ENCODE measurements at regions not wholly inside any gene's neighbourhood (a gene's known extent, or its start where the extent isn't known, plus 50 kb on each side); places are given as distances from the start of the nearest gene placed in this dataset.

DNA sequence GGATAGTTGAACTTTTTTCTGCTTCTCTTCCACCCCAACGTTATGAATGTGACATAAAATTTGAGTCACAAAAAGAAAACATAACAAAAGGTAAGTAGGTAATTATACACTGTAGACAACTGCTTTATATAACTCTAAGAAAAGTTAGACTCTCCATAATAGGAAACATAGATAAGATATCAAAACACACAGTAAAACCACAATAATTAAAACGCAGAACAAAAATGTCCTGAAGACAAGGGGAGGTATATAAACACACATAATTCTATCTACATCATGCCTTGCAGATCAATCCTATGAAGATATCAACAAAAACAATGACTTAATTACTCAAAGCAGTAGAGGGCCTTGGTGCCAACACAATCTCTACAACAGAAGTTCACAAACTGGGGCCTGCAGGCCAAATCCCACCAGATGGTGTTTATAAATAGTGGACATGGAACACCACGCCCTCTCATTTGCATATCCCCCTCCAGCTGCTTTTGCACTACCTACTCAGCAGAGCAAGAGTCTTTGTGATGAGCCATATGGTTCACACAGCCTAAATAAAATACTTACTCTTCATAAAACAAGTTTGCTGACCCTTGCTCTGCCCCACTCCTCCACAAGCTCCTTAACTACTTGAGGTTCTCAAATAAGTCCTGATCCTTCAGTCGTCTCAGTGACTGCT lies 254.7 kb downstream of the KLF12 start:
- no peak overlapping the region for H3K27ac ChIP-seq (ENCODE audit: low read length)
- H3K4me1 ChIP-seq (ENCODE audit: insufficient read depth, low read length), result no peaks in the 10 kb centered on the region
- intact Hi-C loops (cut with micrococcal nuclease), result no loop called here
- no peaks in the 10 kb centered on the region for H3K27me3 ChIP-seq (ENCODE audit: low read length)
- CTCF ChIA-PET, result no interaction called here
- H3K9ac ChIP-seq (ENCODE audit: low read length), result no peak overlapping the region
- H3K36me3 ChIP-seq (ENCODE audit: low read depth, low read length), result no peaks in the 10 kb centered on the region
- ATAC-seq (no peak), DNase-seq (no peak)
- H3F3A ChIP-seq (ENCODE audit: low read length, unreplicated experiment), result no peaks in the 10 kb centered on the region
- no peak overlapping the region for H3K4me2 ChIP-seq (ENCODE audit: low read length)
- H3K79me2 ChIP-seq (ENCODE audit: low read length), result no peaks in the 10 kb centered on the region
- no peaks in the 10 kb centered on the region for H3K9me3 ChIP-seq (ENCODE audit: low read length)
- no peak overlapping the region for H3K4me3 ChIP-seq (ENCODE audit: low read length)
- no peaks in the 10 kb centered on the region for H4K20me1 ChIP-seq (ENCODE audit: low read length)
- no peak overlapping the region for H2AFZ ChIP-seq (ENCODE audit: low read length)
- TF ChIP-seq CTCF (conservative IDR thresholded peaks at IDR 0.05; ENCODE audit: low read depth, low read length) (no peak), EZH2 (IDR thresholded peaks at IDR 0.05; ENCODE audit: low read length, unreplicated experiment) (no peak), EZH2phosphoT487 (IDR thresholded peaks at IDR 0.05; ENCODE audit: borderline replicate concordance, low read length) (no peak)
- POLR2A ChIA-PET (ENCODE audit: unreplicated experiment), result no interaction called here
- H3K9me2 ChIP-seq (replicated peaks; ENCODE audit: low read length), result no peaks in the 10 kb centered on the region
- no TSS peak for BruUV-seq (replicated peaks)

GRCh38 chr13:73877399-73877798 lies 256.8 kb downstream of the KLF12 start:
- H2AFZ ChIP-seq (ENCODE audit: low read length), result no peak overlapping the region
- no peak overlapping the region for H3K27ac ChIP-seq (ENCODE audit: low read length)
- H3K4me1 ChIP-seq (ENCODE audit: insufficient read depth, low read length), result no peaks in the 10 kb centered on the region
- H3K27me3 ChIP-seq (ENCODE audit: low read length), result no peaks in the 10 kb centered on the region
- no peaks in the 10 kb centered on the region for H3K9me3 ChIP-seq (ENCODE audit: low read length)
- no peaks in the 10 kb centered on the region for H3K9me2 ChIP-seq (replicated peaks; ENCODE audit: low read length)
- no peak for TF ChIP-seq CTCF (conservative IDR thresholded peaks at IDR 0.05; ENCODE audit: low read depth, low read length)
- H3K36me3 ChIP-seq (ENCODE audit: low read depth, low read length), result no peaks in the 10 kb centered on the region
- H3F3A ChIP-seq (ENCODE audit: low read length, unreplicated experiment), result no peaks in the 10 kb centered on the region
- ChIA-PET CTCF (no interaction called here), POLR2A (ENCODE audit: unreplicated experiment) (no interaction called here)
- H4K20me1 ChIP-seq (ENCODE audit: low read length), result no peaks in the 10 kb centered on the region
- no peak overlapping the region for H3K4me2 ChIP-seq (ENCODE audit: low read length)
- no peaks in the 10 kb centered on the region for H3K79me2 ChIP-seq (ENCODE audit: low read length)
- H3K9ac ChIP-seq (ENCODE audit: low read length), result no peak overlapping the region
- H3K4me3 ChIP-seq (ENCODE audit: low read length), result no peak overlapping the region
- intact Hi-C loops (cut with micrococcal nuclease), result no loop called here
- BruUV-seq (replicated peaks), result no TSS peak
- ATAC-seq (no peak), DNase-seq (no peak)

DNA sequence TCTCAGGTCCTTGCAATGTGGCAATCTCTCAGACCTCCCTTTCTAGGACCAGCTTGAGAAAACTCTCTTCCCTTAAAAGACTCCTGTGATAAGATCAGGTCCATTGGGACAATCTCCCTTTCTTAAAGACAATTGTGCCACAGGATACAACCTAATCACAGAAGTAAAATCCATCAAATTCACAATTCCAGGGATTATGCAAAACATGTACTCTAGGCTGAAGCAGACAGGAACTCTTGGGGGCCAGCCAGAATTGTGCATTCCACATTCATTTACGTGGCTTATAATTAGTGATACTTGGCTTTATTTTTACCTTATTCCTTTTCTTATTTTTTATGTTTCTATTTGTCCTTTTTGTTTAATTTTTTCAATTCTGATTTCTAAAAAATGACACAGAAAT lies 257.9 kb downstream of the KLF12 start:
- Histone ChIP-seq H4K20me1 (ENCODE audit: low read length) (no peaks in the 10 kb centered on the region), H3K9ac (ENCODE audit: low read length) (no peak overlapping the region), H3K4me2 (ENCODE audit: low read length) (no peak overlapping the region), H3K9me2 (replicated peaks; ENCODE audit: low read length) (no peaks in the 10 kb centered on the region), H3K36me3 (ENCODE audit: low read depth, low read length) (no peaks in the 10 kb centered on the region), H3K4me3 (ENCODE audit: low read length) (no peak overlapping the region), H3K27me3 (ENCODE audit: low read length) (no peaks in the 10 kb centered on the region), H3F3A (ENCODE audit: low read length, unreplicated experiment) (no peaks in the 10 kb centered on the region), H3K27ac (ENCODE audit: low read length) (no peak overlapping the region), H3K4me1 (ENCODE audit: insufficient read depth, low read length) (no peaks in the 10 kb centered on the region), H3K79me2 (ENCODE audit: low read length) (no peaks in the 10 kb centered on the region), H3K9me3 (ENCODE audit: low read length) (no peaks in the 10 kb centered on the region), H2AFZ (ENCODE audit: low read length) (no peak overlapping the region)
- intact Hi-C loops (cut with micrococcal nuclease), result no loop called here
- DNase-seq (no peak), ATAC-seq (no peak)
- ChIA-PET POLR2A (ENCODE audit: unreplicated experiment) (no interaction called here), CTCF (no interaction called here)
- TF ChIP-seq EZH2phosphoT487 (IDR thresholded peaks at IDR 0.05; ENCODE audit: borderline replicate concordance, low read length), result no peak
- TF ChIP-seq EZH2 (IDR thresholded peaks at IDR 0.05; ENCODE audit: low read length, unreplicated experiment), result no peak
- TF ChIP-seq CTCF (conservative IDR thresholded peaks at IDR 0.05; ENCODE audit: low read depth, low read length), result no peak
- no TSS peak for BruUV-seq (replicated peaks)

Data from PC-3 (cell line).